CD14-positive monocyte (primary cell): ENCODE measurements at regions not wholly inside any gene's neighbourhood (a gene's known extent, or its start where the extent isn't known, plus 50 kb on each side); places are given as distances from the start of the nearest gene placed in this dataset.

ENCODE experiments used
- DNase-seq, 3 donors: peaks; one replicate each; pipeline ENCODE4 v3.0.0-alpha.2; 2011 to 2022
- H2AFZ ChIP-seq: 2 replicates; pipeline ENCODE4 v1.6.0; 2012; ENCODE audit warnings: mild to moderate bottlenecking, low read depth, low read length, inconsistent platforms; ENCODE audit not compliant: insufficient read depth, poor library complexity, severe bottlenecking
- H3K27ac ChIP-seq, 2 donors: 1 replicate in 1 of 2; 2 replicates in 1 of 2; pipeline ENCODE4 v1.5.1; 2012 to 2013; ENCODE audit warnings: low read length in 2 of 2, control low read depth in 1 of 2, inconsistent platforms in 1 of 2, low read depth in 1 of 2, mild to moderate bottlenecking in 1 of 2
- H3K27me3 ChIP-seq, 2 donors: one replicate each; pipeline versions ENCODE4 v1.6.0 to v1.6.1; 2011 to 2013; ENCODE audit warnings: low read length in 2 of 2; ENCODE audit not compliant: control insufficient read depth in 2 of 2, insufficient read depth in 2 of 2
- H3K36me3 ChIP-seq, 2 donors: replicated peaks in 1 of 2; 1 replicate in 1 of 2; 2 replicates in 1 of 2; pipeline versions ENCODE4 v1.5.1 to v1.6.1; 2012 to 2013; ENCODE audit warnings: low read length in 2 of 2, control low read depth in 1 of 2, inconsistent platforms in 1 of 2, mild to moderate bottlenecking in 1 of 2; ENCODE audit not compliant: insufficient read depth in 2 of 2, control insufficient read depth in 1 of 2
- H3K4me1 ChIP-seq, 2 donors: 1 replicate in 1 of 2; 2 replicates in 1 of 2; pipeline versions ENCODE4 v1.5.1 to v1.6.1; 2012 to 2013; ENCODE audit warnings: low read length in 2 of 2, control low read depth in 1 of 2, inconsistent platforms in 1 of 2, mild to moderate bottlenecking in 1 of 2, moderate library complexity in 1 of 2; ENCODE audit not compliant: insufficient read depth in 2 of 2, control insufficient read depth in 1 of 2
- H3K4me2 ChIP-seq: replicated peaks from 2 replicates; pipeline ENCODE3; 2012; ENCODE audit warnings: low read length, moderate library complexity, mild to moderate bottlenecking; ENCODE audit not compliant: poor library complexity, severe bottlenecking; ENCODE audit errors: extremely low read depth
- H3K4me3 ChIP-seq, 3 experiments: fragments of 200-600 bp in 1 of 3; sonication (generic) in 1 of 3; replicated peaks in 1 of 3; 1 replicate in 2 of 3; 2 replicates in 1 of 3; pipeline ENCODE4 v1.5.1; 2011 to 2013; ENCODE audit warnings: low read length in 3 of 3, mild to moderate bottlenecking in 3 of 3, control low read depth in 2 of 3, low read depth in 2 of 3, inconsistent platforms in 1 of 3, moderate library complexity in 1 of 3
- H3K79me2 ChIP-seq: 2 replicates; pipeline ENCODE4 v1.6.0; 2012; ENCODE audit warnings: mild to moderate bottlenecking, control low read depth, inconsistent platforms, low read length, moderate library complexity; ENCODE audit not compliant: insufficient read depth
- H3K9ac ChIP-seq: 2 replicates; pipeline ENCODE4 v1.6.0; 2017; ENCODE audit warnings: low read length, mild to moderate bottlenecking; ENCODE audit not compliant: insufficient read depth, poor library complexity, severe bottlenecking
- H3K9me3 ChIP-seq, 2 donors: replicated peaks in 1 of 2; 1 replicate in 1 of 2; 2 replicates in 1 of 2; pipeline versions ENCODE4 v1.5.1 to v1.6.1; 2012 to 2013; ENCODE audit warnings: low read length in 2 of 2, control low read depth in 1 of 2; ENCODE audit not compliant: control insufficient read depth in 1 of 2, insufficient read depth in 1 of 2
- H4K20me1 ChIP-seq: 2 replicates; pipeline ENCODE4 v1.6.0; 2012; ENCODE audit warnings: mild to moderate bottlenecking, low read length, control low read depth, moderate library complexity; ENCODE audit not compliant: insufficient read depth
- H3K27ac Mint-ChIP-seq, 7 donors: one replicate each; pipeline ENCODE4 v1.8.0; 2020; ENCODE audit warnings: mild to moderate bottlenecking in 7 of 7, mixed read lengths in 7 of 7, moderate library complexity in 6 of 7, inconsistent platforms in 2 of 7
- H3K27me3 Mint-ChIP-seq, 3 donors: one replicate each; pipeline ENCODE4 v1.8.0; 2021 to 2022; ENCODE audit warnings: low read depth in 3 of 3, mild to moderate bottlenecking in 3 of 3, mixed read lengths in 3 of 3, moderate library complexity in 3 of 3, inconsistent platforms in 1 of 3
- H3K36me3 Mint-ChIP-seq, 2 donors: one replicate each; pipeline ENCODE4 v1.8.0; 2020; ENCODE audit warnings: mixed read lengths in 2 of 2, inconsistent platforms in 1 of 2, mild to moderate bottlenecking in 1 of 2
- H3K4me1 Mint-ChIP-seq: one replicate; pipeline ENCODE4 v1.8.0; 2020; ENCODE audit warnings: mild to moderate bottlenecking, mixed read lengths
- H3K4me3 Mint-ChIP-seq, 2 donors: one replicate each; pipeline ENCODE4 v1.8.0; 2020; ENCODE audit warnings: mild to moderate bottlenecking in 2 of 2, mixed read lengths in 2 of 2, moderate library complexity in 1 of 2
- H3K9me3 Mint-ChIP-seq, 7 donors: one replicate each; pipeline ENCODE4 v1.8.0; 2020 to 2022; ENCODE audit warnings: mixed read lengths in 7 of 7, mild to moderate bottlenecking in 6 of 7, moderate library complexity in 6 of 7, inconsistent platforms in 2 of 7
- WGBS: methylation state at CpG from one replicate; pipeline ENCODE4 v1.1.5; 2013; ENCODE audit warnings: missing lambda C conversion rate; ENCODE audit not compliant: insufficient coverage; 5-methylcytosine and 5-hydroxymethylcytosine counted together
- intact Hi-C, 2 donors: fragments of 100-400 bp; cut with micrococcal nuclease; formaldehyde crosslinking; loops; one replicate each; pipeline versions ENCODE4 v1.15.0 to v1.15.1; 2023
- TF ChIP-seq, protein P1 (sequence below): fragments of 200-600 bp; IDR thresholded peaks from one replicate; pipeline ENCODE4 v1.8.0; 2022; ENCODE audit warnings: antibody characterized with exemption, mild to moderate bottlenecking

DNA sequence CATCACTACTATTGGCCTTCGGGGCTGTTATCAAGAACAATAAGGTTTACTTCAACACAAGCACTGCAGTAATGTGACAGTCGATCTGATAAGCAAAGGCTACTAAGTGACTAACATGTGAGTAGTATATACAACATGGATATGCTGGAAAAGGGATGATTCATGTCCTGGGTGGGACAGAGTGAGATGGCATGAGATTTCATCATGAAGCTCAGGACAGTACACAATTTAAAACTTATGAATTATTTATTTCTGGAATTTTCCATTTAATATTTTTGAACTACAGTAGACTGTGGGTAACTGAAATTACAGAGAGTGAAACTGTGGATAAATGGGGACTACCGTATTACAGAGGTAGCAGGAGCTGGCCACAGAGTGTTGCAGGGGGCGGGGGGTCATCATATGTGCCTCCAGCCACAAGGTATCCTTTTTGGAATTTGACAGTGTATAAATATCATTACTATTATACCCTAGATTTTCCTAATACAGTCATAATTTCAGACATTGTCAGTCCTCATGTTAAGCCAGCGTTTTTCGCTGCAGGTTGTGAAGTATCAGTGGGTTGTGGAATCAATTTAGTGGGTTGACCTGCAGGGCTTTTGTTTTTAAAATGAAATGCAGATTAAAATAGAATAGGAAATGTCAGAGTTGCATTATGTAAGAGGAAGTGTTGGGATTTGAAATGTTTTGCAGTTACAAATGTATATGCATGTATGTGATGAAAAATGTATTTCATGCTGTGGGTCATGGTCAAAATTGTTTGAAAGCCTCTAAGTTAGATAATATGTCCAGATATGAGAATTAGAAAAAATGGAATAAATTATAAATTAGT, 148.0 kb upstream of the NUDT4 start:
- no peaks in the 10 kb centered on the region for H3K79me2 ChIP-seq
- H3K4me3 Mint-ChIP-seq, result no peak overlapping the region
- no peaks in the 10 kb centered on the region for H3K27me3 Mint-ChIP-seq
- TF ChIP-seq, protein P1, sequence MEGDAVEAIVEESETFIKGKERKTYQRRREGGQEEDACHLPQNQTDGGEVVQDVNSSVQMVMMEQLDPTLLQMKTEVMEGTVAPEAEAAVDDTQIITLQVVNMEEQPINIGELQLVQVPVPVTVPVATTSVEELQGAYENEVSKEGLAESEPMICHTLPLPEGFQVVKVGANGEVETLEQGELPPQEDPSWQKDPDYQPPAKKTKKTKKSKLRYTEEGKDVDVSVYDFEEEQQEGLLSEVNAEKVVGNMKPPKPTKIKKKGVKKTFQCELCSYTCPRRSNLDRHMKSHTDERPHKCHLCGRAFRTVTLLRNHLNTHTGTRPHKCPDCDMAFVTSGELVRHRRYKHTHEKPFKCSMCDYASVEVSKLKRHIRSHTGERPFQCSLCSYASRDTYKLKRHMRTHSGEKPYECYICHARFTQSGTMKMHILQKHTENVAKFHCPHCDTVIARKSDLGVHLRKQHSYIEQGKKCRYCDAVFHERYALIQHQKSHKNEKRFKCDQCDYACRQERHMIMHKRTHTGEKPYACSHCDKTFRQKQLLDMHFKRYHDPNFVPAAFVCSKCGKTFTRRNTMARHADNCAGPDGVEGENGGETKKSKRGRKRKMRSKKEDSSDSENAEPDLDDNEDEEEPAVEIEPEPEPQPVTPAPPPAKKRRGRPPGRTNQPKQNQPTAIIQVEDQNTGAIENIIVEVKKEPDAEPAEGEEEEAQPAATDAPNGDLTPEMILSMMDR, result no peak
- H3K9me3 Mint-ChIP-seq, result peaks cover 0 to 1% (median 0%) of the 10 kb centered on the region in 7 donors
- H2AFZ ChIP-seq, result peak overlapping the region; percentile 0
- peaks cover 16% of the 10 kb centered on the region for H3K4me1 Mint-ChIP-seq
- intact Hi-C loops, result no loop called here
- no peak overlapping the region for H3K4me3 ChIP-seq
- 100% methylated on average over 1 of the region's 6 CpGs for WGBS
- peak overlapping the region in 3 of 7 donors; percentile 61 to 63 (median 63) for H3K27ac Mint-ChIP-seq
- H3K9ac ChIP-seq, result no peak overlapping the region
- H3K27ac ChIP-seq, result peak overlapping the region in 1 of 2 donors; percentile 58
- peaks cover 15 to 18% of the 10 kb centered on the region in 2 donors for H3K4me1 ChIP-seq
- H3K36me3 Mint-ChIP-seq, result no peaks in the 10 kb centered on the region
- peak overlapping the region; percentile 7 for H3K4me2 ChIP-seq
- H4K20me1 ChIP-seq, result no peaks in the 10 kb centered on the region
- peak; percentile 36 to 68 (median 46) for DNase-seq
- no peaks in the 10 kb centered on the region for H3K36me3 ChIP-seq
- no peaks in the 10 kb centered on the region for H3K9me3 ChIP-seq
- H3K27me3 ChIP-seq, result no peaks in the 10 kb centered on the region

DNA sequence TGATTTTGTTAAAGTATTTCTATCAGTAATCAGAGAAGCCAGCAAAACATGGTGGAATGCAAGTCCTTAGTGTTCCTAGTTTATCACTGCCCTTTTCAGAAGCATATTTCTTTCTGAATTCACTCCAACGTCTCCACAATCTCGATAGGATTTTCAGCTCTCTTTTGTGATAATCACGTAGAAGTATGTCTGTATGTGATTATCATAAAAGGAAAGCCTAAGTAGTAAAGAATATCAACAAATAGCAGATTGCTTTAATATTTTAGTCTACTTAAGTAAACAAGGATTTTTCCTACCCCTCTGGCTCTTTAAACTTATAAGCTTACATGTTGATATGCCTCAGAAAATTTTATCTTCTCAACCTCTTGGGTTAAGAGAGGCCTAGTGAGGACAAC, 147.4 kb upstream of the NUDT4 start:
- Mint-ChIP-seq H3K4me3 (no peak overlapping the region), H3K9me3 (peaks cover 0 to 1% (median 0%) of the 10 kb centered on the region in 7 donors), H3K27ac (peak overlapping the region in 2 of 7 donors; percentile 14 to 50), H3K36me3 (no peaks in the 10 kb centered on the region), H3K4me1 (peaks cover 16% of the 10 kb centered on the region), H3K27me3 (no peaks in the 10 kb centered on the region)
- Histone ChIP-seq H3K4me3 (no peak overlapping the region), H3K27me3 (no peaks in the 10 kb centered on the region), H3K9ac (no peak overlapping the region), H4K20me1 (no peaks in the 10 kb centered on the region), H3K4me2 (no peak overlapping the region), H2AFZ (no peak overlapping the region), H3K79me2 (no peaks in the 10 kb centered on the region), H3K36me3 (no peaks in the 10 kb centered on the region), H3K4me1 (peaks cover 15 to 18% of the 10 kb centered on the region in 2 donors), H3K27ac (peak overlapping the region in 1 of 2 donors; percentile 5), H3K9me3 (no peaks in the 10 kb centered on the region)
- intact Hi-C loops, result no loop called here
- WGBS, result no CpG with 5 or more reads among the region's 3 CpGs
- TF ChIP-seq, protein P1, result no peak
- no peak for DNase-seq
